IPS DF 4.7 (cell line): ENCODE measurements at regions not wholly inside any gene's neighbourhood (a gene's known extent, or its start where the extent isn't known, plus 50 kb on each side); places are given as distances from the start of the nearest gene placed in this dataset.
"Not testable (repeated sequence)": the region's sequence is repeated elsewhere in the genome, so short reads cannot be mapped to it uniquely, and the experiment has no call there.

ENCODE experiments used
- DNase-seq: peaks from one replicate; pipeline ENCODE4 v3.0.0-alpha.2; 2013; ENCODE audit warnings: low spot score; ENCODE audit errors: extremely low read depth

- no peak for DNase-seq
Measured at GRCh38 chr3:72165317-72165716, 380.4 kb upstream of the PROK2 start.

- no peak for DNase-seq
Measured at GRCh38 chr3:72164635-72164978, 379.7 kb upstream of the PROK2 start.

DNA sequence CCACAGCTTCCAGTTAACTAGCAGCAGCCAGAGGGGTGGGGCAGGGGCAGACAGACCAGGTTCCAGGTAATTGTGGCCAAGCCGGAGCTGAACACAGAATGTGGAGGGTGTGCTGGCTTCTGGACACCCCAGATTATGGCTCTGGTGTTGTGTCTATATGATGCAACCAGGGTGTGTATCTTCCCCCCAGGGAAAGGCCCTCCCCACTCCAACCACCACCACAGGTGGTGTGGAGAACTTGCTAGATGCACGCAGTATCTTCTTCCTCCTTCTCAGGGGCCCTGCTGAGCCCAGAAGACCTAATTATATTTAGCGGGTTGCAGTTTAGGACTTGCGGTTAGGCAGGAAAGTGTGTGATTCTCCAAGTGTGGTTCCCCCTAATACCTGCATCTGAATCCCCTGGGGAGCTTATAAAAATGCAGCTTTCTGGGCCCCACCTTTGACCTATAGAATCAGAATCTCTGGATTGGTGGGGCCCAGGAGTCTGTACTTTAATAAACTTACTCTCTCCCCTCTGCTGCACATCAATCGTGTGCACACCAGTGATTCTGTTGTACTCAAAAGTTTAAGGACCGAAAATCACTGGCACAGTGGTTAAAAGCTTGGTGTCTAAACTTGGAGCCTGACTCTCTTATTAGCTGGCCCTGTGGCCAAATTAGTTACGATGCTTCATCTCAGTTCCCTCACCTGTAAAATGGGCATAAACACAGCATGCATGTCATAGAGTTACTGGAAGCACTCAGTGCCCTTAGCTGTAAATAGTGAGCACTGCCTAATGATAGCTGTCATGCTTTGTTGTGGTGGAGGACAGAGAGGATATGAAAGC lies 379.1 kb upstream of the PROK2 start:
- DNase-seq: no peak

- no peak for DNase-seq
Measured at GRCh38 chr3:72162649-72163184, 377.8 kb upstream of the PROK2 start.

GRCh38 chr3:72161881-72162595 lies 377.1 kb upstream of the PROK2 start:
- no peak for DNase-seq

GRCh38 chr3:72161285-72161684 lies 376.3 kb upstream of the PROK2 start:
- not testable (repeated sequence) for DNase-seq

GRCh38 chr3:72160351-72160750 lies 375.4 kb upstream of the PROK2 start:
- DNase-seq: no peak

DNA sequence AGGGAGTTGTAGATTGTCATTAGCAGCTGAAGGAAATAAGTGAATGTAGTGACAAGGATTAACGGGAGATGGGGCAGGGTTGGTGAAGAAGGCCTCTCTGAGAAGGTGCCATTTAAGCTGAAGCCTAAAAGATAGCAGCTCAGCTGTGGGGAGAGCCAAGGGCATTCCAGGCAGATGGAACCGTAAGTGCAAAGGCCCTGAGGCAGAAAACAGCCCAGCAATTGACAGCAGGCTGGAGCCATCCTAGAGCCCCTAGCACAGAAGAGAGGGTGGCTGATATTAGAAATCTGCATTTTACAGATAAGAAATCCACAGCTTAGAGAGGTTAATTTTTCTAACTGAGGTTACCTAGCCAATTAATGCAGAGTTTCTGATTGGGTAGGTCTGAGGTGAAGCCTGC lies 374.5 kb upstream of the PROK2 start:
- DNase-seq: no peak

GRCh38 chr3:72158639-72159326 lies 373.8 kb upstream of the PROK2 start:
- DNase-seq: no peak

- DNase-seq: no peak
Measured at GRCh38 chr3:72157748-72158638, 373.0 kb upstream of the PROK2 start.

GRCh38 chr3:72155391-72156064 lies 370.6 kb upstream of the PROK2 start:
- no peak for DNase-seq

- no peak for DNase-seq
Measured at GRCh38 chr3:72154391-72155335, 369.7 kb upstream of the PROK2 start.

DNA sequence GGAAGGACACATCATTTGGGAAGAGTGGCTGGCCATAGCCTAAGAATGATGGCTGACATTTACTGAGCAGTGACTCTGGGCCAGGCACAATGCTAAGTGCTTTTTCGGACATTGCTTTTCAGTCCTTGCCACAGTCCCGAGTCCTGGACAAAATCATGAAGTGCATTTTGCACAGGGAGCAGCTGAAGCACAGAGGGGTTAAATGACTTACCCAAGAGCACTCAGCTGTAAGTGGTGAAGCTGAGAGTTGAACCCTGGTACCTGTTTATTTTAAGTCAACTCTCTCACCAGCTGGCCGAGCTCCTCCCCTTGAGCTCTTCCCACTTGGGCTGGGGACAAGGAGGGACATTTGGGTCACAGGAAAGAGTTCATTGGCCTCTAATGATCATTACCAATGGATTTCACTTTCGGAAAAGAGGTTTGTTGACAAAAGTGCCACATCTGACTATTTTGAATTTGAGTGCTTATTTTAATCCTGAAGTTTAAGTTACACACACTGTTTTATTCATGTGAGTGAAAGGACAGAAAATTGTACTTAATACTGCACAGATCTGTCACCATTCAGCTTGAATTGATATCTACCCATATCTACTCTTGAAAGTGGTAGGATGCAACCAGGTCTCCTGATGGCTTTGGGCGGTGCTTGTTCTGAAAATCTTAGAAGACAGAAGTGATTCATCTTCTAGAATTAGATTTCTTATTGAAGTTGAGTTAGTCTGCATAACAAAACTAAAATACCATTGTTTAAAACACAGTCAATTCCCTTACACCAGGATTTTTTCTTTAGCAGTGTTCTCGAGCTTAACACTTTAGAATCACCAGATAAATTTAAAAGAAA lies 368.7 kb upstream of the PROK2 start:
- DNase-seq: no peak

DNA sequence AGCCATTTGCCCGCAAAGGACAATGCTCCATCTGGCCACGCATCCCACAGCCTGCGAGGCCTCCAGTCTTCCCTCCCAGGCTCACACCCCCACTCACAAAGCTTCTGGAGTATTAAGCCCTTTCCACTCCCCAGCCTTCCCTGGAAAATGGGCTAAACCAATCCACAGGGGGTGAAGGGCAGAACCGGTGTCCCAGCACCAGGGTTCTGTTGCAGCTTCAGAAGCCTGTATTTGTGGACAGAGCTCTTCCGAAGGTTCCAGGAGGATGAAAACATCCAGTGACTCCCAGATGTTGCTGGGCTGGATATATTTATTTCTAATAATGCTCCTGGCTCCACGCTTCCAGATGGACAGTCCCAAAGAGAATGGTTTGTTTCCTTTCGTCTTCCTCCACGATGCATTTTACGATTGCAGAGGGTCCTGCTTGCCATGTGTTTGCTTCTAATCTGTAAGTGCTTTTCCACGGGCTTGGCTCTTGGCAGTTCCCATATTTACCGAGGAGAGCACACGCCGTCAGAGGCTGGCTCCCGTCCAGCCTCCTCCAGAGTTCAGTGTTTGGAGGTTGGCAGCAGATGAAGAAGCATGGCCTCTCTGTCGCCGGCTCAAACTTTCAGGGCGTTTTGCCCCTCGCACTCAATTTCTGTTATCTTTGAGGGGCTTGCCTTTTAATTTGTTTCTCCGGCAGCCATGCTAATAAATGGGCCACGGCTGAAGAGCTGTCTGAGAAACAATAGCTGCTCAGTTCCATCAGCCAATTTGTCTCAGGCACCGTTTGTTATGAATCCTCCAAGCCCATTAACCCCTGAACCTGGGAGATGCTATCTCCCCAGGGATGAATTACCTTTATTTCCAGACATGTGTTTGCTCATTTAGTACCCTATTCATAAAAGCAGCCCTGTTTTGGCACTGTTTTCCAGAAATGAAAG lies 367.9 kb upstream of the PROK2 start:
- no peak for DNase-seq

GRCh38 chr3:72151465-72152238 lies 366.7 kb upstream of the PROK2 start:
- DNase-seq: no peak

DNA sequence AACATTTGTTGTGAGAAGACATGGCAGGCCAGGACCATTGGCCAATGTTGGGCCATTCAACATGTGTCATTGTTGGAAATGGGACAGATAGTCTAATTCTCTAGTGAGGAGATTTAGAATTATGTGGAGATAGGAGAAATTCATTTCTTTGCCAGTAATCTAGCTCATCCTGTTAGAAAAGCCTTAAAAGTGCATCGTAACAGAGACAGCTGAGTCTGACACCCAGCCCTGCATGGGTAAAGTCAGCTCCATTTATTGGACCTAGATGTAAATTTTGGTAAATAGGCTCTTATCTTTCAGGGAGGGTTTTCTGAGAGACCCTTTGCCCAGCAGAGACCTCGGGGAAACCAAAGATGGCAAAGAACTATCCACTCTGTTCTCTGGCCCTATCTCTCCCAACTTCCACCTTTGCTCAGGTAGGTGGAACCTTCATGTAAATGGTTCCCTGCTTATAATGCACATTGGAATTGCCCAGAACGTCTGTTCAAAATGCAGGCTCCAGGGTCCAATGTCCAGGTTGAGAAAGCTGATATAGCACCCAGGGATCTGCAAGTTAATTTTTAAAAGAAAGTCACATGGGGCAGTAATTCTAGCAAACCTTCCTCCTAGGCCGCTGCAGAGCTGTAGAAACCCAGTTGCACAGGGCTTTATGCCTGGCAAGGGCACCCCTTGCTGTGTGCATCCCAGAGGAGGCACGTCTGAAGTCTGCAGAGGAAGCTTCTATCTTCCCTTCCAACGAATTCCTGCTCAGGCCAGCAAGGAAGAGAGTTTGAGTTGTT lies 365.9 kb upstream of the PROK2 start:
- DNase-seq: no peak
